OCI-LY3 (cell line): ENCODE measurements at regions not wholly inside any gene's neighbourhood (a gene's known extent, or its start where the extent isn't known, plus 50 kb on each side); places are given as distances from the start of the nearest gene placed in this dataset.

Experiments used
- H2AFZ ChIP-seq: fragments of 200-600, 300-600 bp; shearing (Covaris generic); 2 replicates; pipeline ENCODE4 v1.6.0; 2014; ENCODE audit warnings: antibody characterized with exemption, low read depth, low read length
- H3K27ac ChIP-seq: fragments of 200-600, 300-600 bp; sonication (generic); 2 replicates; pipeline ENCODE4 v1.5.1; 2014; ENCODE audit warnings: mild to moderate bottlenecking, low read length, moderate library complexity, mixed read lengths
- H3K27me3 ChIP-seq: fragments of 200-600, 300-600 bp; sonication (generic); 2 replicates; pipeline ENCODE4 v1.6.1; 2014; ENCODE audit warnings: low read depth, low read length, mixed read lengths
- H3K36me3 ChIP-seq: fragments of 200-600, 300-600 bp; sonication (generic); replicated peaks from 2 replicates; pipeline ENCODE3; 2014; ENCODE audit warnings: low read depth, low read length, mixed read lengths
- H3K4me1 ChIP-seq: fragments of 300-600, 200-600 bp; sonication (generic); 2 replicates; pipeline ENCODE4 v1.6.1; 2014; ENCODE audit warnings: low read length, mixed read lengths
- H3K4me2 ChIP-seq: fragments of 200-600, 300-600 bp; sonication (generic); 2 replicates; pipeline ENCODE4 v1.6.1; 2014; ENCODE audit warnings: low read length, mixed read lengths
- H3K4me3 ChIP-seq: fragments of 300-600, 200-600 bp; sonication (generic); 2 replicates; pipeline ENCODE4 v1.5.1; 2014; ENCODE audit warnings: antibody characterized with exemption, mild to moderate bottlenecking, low read length, moderate library complexity
- H3K79me2 ChIP-seq: fragments of 300-600, 200-600 bp; shearing (Covaris generic); 2 replicates; pipeline ENCODE4 v1.6.1; 2014; ENCODE audit warnings: mild to moderate bottlenecking, low read length, mixed read lengths
- H3K9ac ChIP-seq: fragments of 300-600, 200-600 bp; shearing (Covaris generic); 2 replicates; pipeline ENCODE4 v1.6.0; 2014; ENCODE audit warnings: mild to moderate bottlenecking, low read length, moderate library complexity
- H3K9me3 ChIP-seq: fragments of 200-600, 300-600 bp; shearing (Covaris generic); 2 replicates; pipeline ENCODE4 v1.6.1; 2014; ENCODE audit warnings: low read length, mixed read lengths; ENCODE audit not compliant: insufficient read depth
- H4K20me1 ChIP-seq: fragments of 200-600, 300-600 bp; sonication (generic); 2 replicates; pipeline ENCODE4 v1.6.1; 2016; ENCODE audit warnings: low read length, mixed read lengths; ENCODE audit not compliant: insufficient read depth
- EZH2phosphoT487 ChIP-seq: fragments of 200-600 bp; shearing (Covaris generic); IDR thresholded peaks from 2 replicates; pipeline ENCODE4 v1.6.1; 2018; ENCODE audit warnings: antibody characterized with exemption, mixed run types, low read depth
- TF ChIP-seq, protein P1 (sequence below): fragments of 200-600, 300-600 bp; sonication (generic); IDR thresholded peaks from 2 replicates; pipeline ENCODE4 v1.5.1; 2014; ENCODE audit warnings: antibody characterized with exemption, low read length, low read depth

DNA sequence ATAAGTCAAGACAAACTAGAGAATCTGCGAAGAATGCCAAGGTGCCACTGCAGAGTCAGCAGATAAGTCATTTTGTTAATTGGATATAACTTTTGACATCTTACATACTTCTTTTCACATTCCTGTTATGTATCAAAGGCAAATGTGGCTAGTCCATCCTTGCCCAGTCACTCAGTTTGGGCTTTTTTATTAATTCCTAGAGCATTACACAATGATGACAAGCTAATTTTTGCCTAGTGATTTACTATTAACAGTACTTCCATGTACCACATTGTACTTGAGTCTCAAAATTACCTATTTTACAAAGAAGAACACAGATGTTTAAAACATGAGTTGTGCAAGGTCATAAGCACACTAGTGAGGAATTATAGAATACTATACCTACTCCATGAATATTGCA lies 680.8 kb downstream of the DNAH5 start:
- no peaks in the 10 kb centered on the region for H3K79me2 ChIP-seq
- TF ChIP-seq EZH2phosphoT487 = no peak
- TF ChIP-seq, protein P1, sequence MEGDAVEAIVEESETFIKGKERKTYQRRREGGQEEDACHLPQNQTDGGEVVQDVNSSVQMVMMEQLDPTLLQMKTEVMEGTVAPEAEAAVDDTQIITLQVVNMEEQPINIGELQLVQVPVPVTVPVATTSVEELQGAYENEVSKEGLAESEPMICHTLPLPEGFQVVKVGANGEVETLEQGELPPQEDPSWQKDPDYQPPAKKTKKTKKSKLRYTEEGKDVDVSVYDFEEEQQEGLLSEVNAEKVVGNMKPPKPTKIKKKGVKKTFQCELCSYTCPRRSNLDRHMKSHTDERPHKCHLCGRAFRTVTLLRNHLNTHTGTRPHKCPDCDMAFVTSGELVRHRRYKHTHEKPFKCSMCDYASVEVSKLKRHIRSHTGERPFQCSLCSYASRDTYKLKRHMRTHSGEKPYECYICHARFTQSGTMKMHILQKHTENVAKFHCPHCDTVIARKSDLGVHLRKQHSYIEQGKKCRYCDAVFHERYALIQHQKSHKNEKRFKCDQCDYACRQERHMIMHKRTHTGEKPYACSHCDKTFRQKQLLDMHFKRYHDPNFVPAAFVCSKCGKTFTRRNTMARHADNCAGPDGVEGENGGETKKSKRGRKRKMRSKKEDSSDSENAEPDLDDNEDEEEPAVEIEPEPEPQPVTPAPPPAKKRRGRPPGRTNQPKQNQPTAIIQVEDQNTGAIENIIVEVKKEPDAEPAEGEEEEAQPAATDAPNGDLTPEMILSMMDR = no peak

DNA sequence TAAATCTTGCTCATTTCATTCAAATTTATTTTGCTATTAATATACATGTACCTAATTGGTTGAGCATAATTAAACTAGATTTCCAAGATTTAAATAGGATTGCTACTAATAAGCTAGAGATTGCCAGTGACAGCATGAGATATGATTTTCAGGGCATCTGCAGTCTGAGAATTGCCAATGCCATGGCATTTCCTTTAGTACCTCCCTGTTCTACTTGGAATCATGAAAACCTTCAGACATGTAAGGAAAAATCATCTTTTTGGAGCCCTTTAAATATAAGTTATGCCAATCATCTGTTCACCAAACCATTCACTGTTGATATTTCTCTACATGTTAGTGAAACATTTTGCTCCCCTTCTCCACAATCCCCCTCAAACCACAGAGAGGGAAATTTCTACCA lies 691.4 kb downstream of the DNAH5 start:
- H3K27me3 ChIP-seq = no peaks in the 10 kb centered on the region
- H2AFZ ChIP-seq = no peak overlapping the region
- H4K20me1 ChIP-seq = no peaks in the 10 kb centered on the region
- H3K4me1 ChIP-seq = no peaks in the 10 kb centered on the region; the same call in 1 of the 2 replicates
- no peak overlapping the region for H3K9ac ChIP-seq
- no peaks in the 10 kb centered on the region for H3K79me2 ChIP-seq
- no peak overlapping the region for H3K4me3 ChIP-seq
- H3K9me3 ChIP-seq = no peaks in the 10 kb centered on the region
- no peaks in the 10 kb centered on the region for H3K36me3 ChIP-seq
- TF ChIP-seq, protein P1 = no peak
- TF ChIP-seq EZH2phosphoT487 = no peak
- no peak overlapping the region for H3K27ac ChIP-seq
- no peak overlapping the region for H3K4me2 ChIP-seq

More for the DNA sequence above, 680.8 kb downstream of the DNAH5 start:
- Histone ChIP-seq H3K9me3 (no peaks in the 10 kb centered on the region), H3K27me3 (no peaks in the 10 kb centered on the region), H3K4me2 (no peak overlapping the region), H3K9ac (no peak overlapping the region), H2AFZ (no peak overlapping the region), H3K4me3 (no peak overlapping the region), H3K4me1 (no peaks in the 10 kb centered on the region), H3K36me3 (no peaks in the 10 kb centered on the region), H3K27ac (no peak overlapping the region), H4K20me1 (no peaks in the 10 kb centered on the region)

DNA sequence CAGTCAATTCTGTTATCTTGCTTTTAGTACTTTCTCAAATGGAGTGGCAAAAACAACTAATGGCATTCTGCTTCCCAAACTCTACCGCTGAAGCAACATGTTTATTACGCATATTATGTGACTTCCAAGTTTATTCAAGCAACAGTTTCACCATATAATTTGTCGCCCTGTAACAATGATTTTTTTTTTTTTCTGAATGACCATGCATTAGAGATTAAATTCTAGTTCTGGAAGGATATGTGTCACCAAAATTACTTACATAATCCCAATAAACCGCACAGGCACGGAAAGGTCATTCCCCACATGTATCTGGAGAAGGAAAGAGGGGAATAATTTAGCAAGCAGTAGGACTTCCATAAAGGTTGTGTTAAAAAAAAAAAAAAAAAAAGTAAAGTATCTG lies 691.8 kb downstream of the DNAH5 start:
- no peak overlapping the region for H3K27ac ChIP-seq
- TF ChIP-seq, protein P1 = no peak
- no peak for TF ChIP-seq EZH2phosphoT487
- H2AFZ ChIP-seq = no peak overlapping the region
- no peak overlapping the region for H3K9ac ChIP-seq
- H3K36me3 ChIP-seq = no peaks in the 10 kb centered on the region
- H3K27me3 ChIP-seq = no peaks in the 10 kb centered on the region
- H3K79me2 ChIP-seq = no peaks in the 10 kb centered on the region
- no peaks in the 10 kb centered on the region for H4K20me1 ChIP-seq
- H3K4me2 ChIP-seq = no peak overlapping the region
- H3K4me1 ChIP-seq = no peaks in the 10 kb centered on the region; the same call in 1 of the 2 replicates
- H3K9me3 ChIP-seq = no peaks in the 10 kb centered on the region
- H3K4me3 ChIP-seq = no peak overlapping the region

DNA sequence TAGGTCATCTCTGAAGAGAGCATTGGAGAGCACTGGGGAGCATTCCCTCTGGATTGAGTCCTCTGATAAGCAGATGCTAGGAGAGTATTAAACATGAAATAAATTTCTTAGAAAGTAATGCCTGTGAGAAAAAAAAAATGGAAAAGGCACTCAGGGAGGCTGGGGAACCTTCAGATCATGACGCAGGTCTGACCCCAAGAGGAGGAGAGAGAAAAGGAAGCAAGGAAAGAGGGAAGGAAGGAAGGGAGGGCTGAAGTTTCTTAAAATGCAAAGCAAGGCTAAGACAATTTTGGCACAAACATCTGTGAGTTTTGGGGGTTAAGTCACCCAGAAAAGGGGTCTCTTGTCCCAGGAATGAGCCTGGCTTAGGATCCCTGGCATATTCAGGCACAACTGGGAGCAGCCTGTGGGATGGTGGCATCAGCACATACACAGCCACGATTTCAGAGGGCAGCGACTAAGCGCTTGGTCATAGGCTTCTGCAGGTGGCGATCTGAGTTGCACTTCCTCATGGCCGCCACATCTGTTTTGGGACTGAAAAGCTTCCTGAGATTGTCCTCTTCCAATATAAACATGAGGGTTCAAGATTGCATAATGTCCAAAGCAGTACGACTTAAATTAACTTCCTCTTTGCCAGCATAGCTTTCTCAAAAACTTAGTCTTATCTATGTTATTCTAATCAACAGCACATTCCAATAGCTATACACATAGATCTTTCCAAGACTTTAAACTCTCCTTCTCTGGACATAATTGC lies 692.7 kb downstream of the DNAH5 start:
- TF ChIP-seq, protein P1 = no peak
- TF ChIP-seq EZH2phosphoT487 = no peak
- Histone ChIP-seq H3K27me3 (no peaks in the 10 kb centered on the region), H3K4me2 (no peak overlapping the region), H3K4me3 (no peak overlapping the region), H3K9ac (no peak overlapping the region), H3K27ac (no peak overlapping the region), H4K20me1 (no peaks in the 10 kb centered on the region), H3K36me3 (no peaks in the 10 kb centered on the region), H3K4me1 (no peaks in the 10 kb centered on the region; the same call in 1 of the 2 replicates), H2AFZ (no peak overlapping the region; the same call in 1 of the 2 replicates), H3K79me2 (no peaks in the 10 kb centered on the region), H3K9me3 (no peaks in the 10 kb centered on the region)
